Omental fat pad (tissue), 3 donors: ENCODE measurements at regions not wholly inside any gene's neighbourhood (a gene's known extent, or its start where the extent isn't known, plus 50 kb on each side); places are given as distances from the start of the nearest gene placed in this dataset.

Source experiments
- ATAC-seq: fragments of 150-250 bp; one replicate; pipeline ENCODE4 v1.9.1; 2016; ENCODE audit warnings: mild to moderate bottlenecking, moderate library complexity; ENCODE audit not compliant: low FRiP score
- DNase-seq: peaks from one replicate; pipeline ENCODE4 v3.0.0-alpha.2; 2019; ENCODE audit warnings: low spot score
- TF ChIP-seq, protein P1 (sequence below), 3 donors: fragments of 450-650 bp; IDR thresholded peaks; one replicate each; pipeline ENCODE4 v1.5.1; 2016 to 2017; ENCODE audit warnings: antibody characterized with exemption in 3 of 3, mild to moderate bottlenecking in 3 of 3, moderate library complexity in 2 of 3

DNA sequence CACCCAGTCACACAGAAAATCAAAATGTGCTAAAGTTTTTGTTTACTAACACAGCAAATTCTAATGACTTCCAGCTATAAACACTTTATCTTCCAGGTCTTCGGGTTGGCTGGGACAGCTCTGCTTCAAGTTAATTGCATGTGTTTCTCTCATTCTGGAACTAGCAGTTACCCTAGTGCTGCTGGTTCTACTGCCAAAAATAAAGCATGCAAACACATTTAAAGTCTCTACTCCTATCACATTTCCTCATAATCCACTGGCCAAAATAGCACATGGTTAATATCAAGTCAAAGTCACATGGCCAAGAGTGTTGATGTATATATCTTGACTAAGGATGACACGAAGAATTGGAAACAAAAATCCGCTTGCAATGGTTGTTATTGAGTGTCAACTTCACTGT, 973.1 kb upstream of the ADGRL2 start:
- ATAC-seq (no peak), DNase-seq (no peak)
- TF ChIP-seq, protein P1, sequence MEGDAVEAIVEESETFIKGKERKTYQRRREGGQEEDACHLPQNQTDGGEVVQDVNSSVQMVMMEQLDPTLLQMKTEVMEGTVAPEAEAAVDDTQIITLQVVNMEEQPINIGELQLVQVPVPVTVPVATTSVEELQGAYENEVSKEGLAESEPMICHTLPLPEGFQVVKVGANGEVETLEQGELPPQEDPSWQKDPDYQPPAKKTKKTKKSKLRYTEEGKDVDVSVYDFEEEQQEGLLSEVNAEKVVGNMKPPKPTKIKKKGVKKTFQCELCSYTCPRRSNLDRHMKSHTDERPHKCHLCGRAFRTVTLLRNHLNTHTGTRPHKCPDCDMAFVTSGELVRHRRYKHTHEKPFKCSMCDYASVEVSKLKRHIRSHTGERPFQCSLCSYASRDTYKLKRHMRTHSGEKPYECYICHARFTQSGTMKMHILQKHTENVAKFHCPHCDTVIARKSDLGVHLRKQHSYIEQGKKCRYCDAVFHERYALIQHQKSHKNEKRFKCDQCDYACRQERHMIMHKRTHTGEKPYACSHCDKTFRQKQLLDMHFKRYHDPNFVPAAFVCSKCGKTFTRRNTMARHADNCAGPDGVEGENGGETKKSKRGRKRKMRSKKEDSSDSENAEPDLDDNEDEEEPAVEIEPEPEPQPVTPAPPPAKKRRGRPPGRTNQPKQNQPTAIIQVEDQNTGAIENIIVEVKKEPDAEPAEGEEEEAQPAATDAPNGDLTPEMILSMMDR (IDR thresholded peaks at IDR 0.05), result no peak

DNA sequence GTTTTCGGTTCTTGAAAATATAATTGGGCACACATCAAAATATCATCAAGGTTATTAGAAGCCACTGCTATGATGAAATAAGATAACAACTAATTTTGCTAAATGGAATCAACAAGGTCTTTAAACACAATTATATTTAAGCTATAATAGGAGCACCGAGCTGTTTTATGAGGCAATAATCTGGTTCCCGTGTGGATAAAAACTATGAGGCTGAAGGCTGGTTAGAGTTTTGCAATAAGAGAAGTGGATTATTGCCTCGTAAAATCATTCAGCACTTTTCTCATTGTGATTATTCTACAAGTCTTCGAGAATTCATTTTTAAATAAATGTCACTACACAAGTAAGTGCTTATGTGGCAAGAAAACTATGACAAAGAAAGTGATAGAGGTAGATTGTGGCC, 975.7 kb upstream of the ADGRL2 start:
- no peak for DNase-seq

DNA sequence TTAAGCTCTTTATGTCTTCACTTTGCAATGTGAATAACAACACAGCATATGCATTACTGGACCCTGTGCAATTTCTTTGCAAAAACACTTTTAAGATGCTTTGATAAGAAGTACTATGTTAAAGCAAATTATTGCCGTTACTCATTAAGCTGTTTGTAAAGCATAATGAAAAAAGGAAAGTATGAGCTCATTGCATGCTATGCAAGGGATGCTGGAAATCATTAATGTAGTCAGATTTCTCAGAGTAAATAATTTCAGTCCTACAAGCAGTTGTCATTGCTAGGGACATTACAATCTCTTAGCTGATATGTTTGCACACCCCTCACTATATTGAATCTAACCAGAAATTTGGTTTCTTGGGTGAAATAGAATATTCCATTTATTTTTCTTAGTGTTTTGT, 982.5 kb upstream of the ADGRL2 start:
- TF ChIP-seq, protein P1 (IDR thresholded peaks at IDR 0.05), result no peak
- ATAC-seq, result no peak
- no peak for DNase-seq

More for the DNA sequence above, 975.7 kb upstream of the ADGRL2 start:
- TF ChIP-seq, protein P1 (IDR thresholded peaks at IDR 0.05), result no peak
- ATAC-seq, result no peak

DNA sequence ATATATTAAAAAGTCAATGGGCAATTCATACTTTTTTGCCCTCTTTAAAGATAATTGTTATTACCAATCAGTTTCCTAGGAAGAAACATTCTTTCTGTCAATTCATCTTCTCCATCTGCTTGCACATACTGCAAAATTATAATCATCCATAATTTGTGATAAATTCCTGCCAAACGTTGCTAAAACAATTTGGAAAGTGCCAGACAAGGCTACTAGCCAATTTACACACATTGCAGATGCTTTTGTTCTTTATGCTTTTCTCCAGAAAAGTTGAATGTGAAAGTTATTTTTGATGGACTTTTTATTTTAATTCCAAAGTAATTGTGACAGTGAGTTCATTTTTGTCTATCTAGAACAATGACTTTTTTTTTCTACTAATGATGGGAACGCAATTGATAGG, 992.8 kb upstream of the ADGRL2 start:
- ATAC-seq, result no peak
- DNase-seq, result no peak
- TF ChIP-seq, protein P1 (IDR thresholded peaks at IDR 0.05), result no peak

DNA sequence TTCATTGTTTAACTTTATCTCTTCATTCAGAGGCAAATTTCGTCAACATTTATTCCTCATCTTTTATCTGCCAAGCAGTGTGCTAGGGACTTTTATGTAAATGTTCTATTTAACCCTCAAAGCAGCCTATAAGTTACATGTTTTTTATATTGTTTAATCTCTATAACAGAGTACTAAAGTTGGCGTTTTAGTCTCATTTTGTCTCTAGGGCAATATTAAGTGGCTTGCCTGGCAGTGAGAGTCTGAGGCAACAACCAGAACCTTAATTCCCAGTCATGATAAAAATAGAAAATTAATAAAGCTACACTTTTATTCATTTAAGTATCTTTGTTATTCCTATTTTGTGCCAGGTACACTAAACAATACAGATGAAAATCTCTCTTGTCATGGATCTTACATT, 994.3 kb upstream of the ADGRL2 start:
- ATAC-seq (no peak), DNase-seq (no peak)
- TF ChIP-seq, protein P1 (IDR thresholded peaks at IDR 0.05), result no peak

DNA sequence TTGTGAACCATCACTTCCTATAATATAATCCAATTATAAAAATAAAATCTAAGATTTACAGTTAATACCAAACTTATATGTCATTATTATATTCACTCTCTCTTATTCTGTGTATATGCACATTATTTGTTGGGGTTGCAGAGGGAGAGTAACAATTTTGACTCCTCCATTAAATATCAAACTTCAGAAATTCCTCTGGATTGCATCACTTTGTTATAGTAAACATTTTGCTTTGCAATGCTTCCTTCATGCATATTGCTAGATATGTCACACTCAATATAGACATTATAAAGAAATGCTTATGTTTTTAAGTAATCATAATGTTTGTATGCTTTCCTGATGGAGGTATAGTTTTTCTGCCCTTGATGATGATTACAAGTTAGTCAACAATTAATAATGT, 999.0 kb upstream of the ADGRL2 start:
- DNase-seq (no peak), ATAC-seq (no peak)
- TF ChIP-seq, protein P1 (IDR thresholded peaks at IDR 0.05), result no peak

DNA sequence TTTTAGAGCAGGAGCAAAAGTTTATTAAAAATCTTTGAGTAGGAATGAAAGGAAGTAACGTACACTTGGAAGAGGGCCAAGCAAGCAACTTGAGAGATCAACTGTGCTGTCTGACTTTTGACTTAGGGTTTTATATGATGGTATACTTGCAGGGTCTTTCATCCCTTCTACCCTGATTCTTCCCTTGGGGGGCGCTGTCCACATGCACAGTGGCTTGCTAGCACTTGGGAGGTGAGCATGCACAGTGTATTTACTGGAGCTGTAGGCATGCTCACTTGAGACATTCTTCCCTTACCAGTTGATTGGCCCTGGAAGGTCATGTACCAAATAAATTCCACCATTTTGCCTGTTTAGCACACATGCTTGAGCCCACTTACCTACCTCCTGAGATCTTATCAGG, 1001.3 kb upstream of the ADGRL2 start:
- ATAC-seq, result no peak
- DNase-seq, result no peak
- TF ChIP-seq, protein P1 (IDR thresholded peaks at IDR 0.05), result no peak
